ENCODE measurements at regions not wholly inside any gene's neighbourhood (a gene's known extent, or its start where the extent isn't known, plus 50 kb on each side); places are given as distances from the start of the nearest gene placed in this dataset.

DNA sequence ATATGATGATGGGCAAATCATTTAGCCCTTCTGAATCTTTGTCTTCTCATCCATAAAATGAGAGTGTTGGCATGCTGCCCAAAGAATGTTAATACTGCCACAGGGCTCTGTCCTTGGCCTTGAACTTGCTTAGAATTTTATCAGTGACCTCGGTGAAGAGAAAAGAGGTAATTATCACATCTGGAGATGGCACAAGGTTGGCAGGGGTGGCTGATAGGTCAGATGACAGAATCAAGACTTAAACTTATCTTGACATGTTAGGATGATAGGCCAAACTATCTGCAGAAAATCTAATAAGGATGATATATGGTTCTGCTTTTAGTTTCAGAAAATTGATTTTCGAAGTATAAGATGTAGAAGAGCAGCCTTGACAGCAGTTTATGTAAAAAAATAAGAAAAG, 599.1 kb upstream of the CLINT1 start:
- Histone ChIP-seq H3K4me3 (no peak overlapping the region), H3K36me3 (ENCODE audit: control insufficient read depth in 4 of 4, insufficient read depth in 4 of 4, low read length in 4 of 4) (no peaks in the 10 kb centered on the region), H3K4me1 (ENCODE audit: control insufficient read depth in 5 of 5, insufficient read depth in 5 of 5, low read length in 5 of 5) (peaks cover 0 to 7% (median 1%) of the 10 kb centered on the region in 5 donors), H3K9ac (ENCODE audit: insufficient read depth in 1 of 2, low read length in 2 of 2) (no peak overlapping the region), H3K27me3 (ENCODE audit: control insufficient read depth in 3 of 3, insufficient read depth in 3 of 3, low read length in 2 of 3) (no peaks in the 10 kb centered on the region), H3K27ac (ENCODE audit: low read depth in 1 of 2, low read length in 1 of 2) (no peak overlapping the region), H3K9me3 (ENCODE audit: control insufficient read depth in 4 of 4, insufficient read depth in 3 of 4, low read length in 3 of 4) (no peaks in the 10 kb centered on the region)
- DNase-seq (no peak), ATAC-seq (ENCODE audit: insufficient read depth, low FRiP score) (no peak)
- WGBS, 2 donors: 74 to 81% methylated on average over 2 of the region's 2 CpGs
- TF ChIP-seq, protein P1, sequence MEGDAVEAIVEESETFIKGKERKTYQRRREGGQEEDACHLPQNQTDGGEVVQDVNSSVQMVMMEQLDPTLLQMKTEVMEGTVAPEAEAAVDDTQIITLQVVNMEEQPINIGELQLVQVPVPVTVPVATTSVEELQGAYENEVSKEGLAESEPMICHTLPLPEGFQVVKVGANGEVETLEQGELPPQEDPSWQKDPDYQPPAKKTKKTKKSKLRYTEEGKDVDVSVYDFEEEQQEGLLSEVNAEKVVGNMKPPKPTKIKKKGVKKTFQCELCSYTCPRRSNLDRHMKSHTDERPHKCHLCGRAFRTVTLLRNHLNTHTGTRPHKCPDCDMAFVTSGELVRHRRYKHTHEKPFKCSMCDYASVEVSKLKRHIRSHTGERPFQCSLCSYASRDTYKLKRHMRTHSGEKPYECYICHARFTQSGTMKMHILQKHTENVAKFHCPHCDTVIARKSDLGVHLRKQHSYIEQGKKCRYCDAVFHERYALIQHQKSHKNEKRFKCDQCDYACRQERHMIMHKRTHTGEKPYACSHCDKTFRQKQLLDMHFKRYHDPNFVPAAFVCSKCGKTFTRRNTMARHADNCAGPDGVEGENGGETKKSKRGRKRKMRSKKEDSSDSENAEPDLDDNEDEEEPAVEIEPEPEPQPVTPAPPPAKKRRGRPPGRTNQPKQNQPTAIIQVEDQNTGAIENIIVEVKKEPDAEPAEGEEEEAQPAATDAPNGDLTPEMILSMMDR (IDR thresholded peaks at IDR 0.05; ENCODE audit: control extremely low read depth, extremely low read depth): no peak

DNA sequence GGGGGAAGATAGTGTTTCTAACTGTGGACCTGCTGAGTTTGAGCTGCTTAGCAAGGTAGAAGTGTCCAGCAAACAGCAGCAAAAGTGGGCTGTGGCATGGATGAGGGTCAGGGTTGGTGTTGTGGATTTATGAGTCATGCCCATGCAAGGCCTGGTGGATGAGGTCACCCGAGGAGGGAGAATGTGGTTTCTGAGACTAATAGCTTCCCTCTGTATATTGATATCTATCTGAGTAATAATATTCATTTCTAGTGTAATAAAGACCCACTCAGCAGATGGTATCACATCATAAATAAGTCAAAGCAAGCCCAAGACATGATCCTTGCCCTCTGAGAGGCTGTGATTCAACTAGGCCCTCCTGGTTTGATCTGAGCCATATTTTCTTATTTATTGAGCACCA, 597.8 kb upstream of the CLINT1 start:
- no peak overlapping the region for H3K4me3 ChIP-seq
- no peak for ATAC-seq (ENCODE audit: insufficient read depth, low FRiP score)
- H3K36me3 ChIP-seq (ENCODE audit: control insufficient read depth in 4 of 4, insufficient read depth in 4 of 4, low read length in 4 of 4): no peaks in the 10 kb centered on the region
- H3K9ac ChIP-seq (ENCODE audit: insufficient read depth in 1 of 2, low read length in 2 of 2): no peak overlapping the region
- H3K9me3 ChIP-seq (ENCODE audit: control insufficient read depth in 4 of 4, insufficient read depth in 3 of 4, low read length in 3 of 4): no peaks in the 10 kb centered on the region
- H3K27ac ChIP-seq (ENCODE audit: low read depth in 1 of 2, low read length in 1 of 2): no peak overlapping the region
- DNase-seq: no peak
- no peaks in the 10 kb centered on the region for H3K27me3 ChIP-seq (ENCODE audit: control insufficient read depth in 3 of 3, insufficient read depth in 3 of 3, low read length in 2 of 3)
- 36 to 67% methylated on average over 1 of the region's 1 CpG for WGBS, 2 donors
- TF ChIP-seq, protein P1 (IDR thresholded peaks at IDR 0.05; ENCODE audit: control extremely low read depth, extremely low read depth): no peak
- H3K4me1 ChIP-seq (ENCODE audit: control insufficient read depth in 5 of 5, insufficient read depth in 5 of 5, low read length in 5 of 5): peaks cover 0 to 7% (median 0%) of the 10 kb centered on the region in 5 donors

DNA sequence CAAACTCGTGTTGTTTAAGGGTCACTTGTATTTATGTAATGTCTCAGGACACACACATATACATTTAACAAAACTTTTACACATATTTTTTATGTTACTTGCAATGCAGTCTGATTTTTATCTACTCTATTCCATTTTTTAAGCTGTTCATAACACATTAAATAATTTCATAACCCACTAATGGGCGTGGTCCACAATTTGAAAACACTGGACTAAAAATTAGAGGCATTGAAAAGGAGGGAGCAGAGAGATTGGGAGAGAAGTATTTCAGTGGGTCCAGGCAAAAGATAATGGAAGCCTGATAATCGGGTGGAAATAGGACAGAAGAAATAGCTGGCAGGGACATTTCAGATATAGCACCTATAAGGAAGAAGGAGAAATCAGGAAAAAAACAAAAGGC, 597.3 kb upstream of the CLINT1 start:
- H3K4me3 ChIP-seq: no peak overlapping the region
- DNase-seq: no peak
- 86 to 90% methylated on average over 3 of the region's 3 CpGs for WGBS, 2 donors
- ATAC-seq (ENCODE audit: insufficient read depth, low FRiP score): no peak
- peaks cover 0 to 3% (median 0%) of the 10 kb centered on the region in 5 donors for H3K4me1 ChIP-seq (ENCODE audit: control insufficient read depth in 5 of 5, insufficient read depth in 5 of 5, low read length in 5 of 5)
- TF ChIP-seq, protein P1 (IDR thresholded peaks at IDR 0.05; ENCODE audit: control extremely low read depth, extremely low read depth): no peak
- H3K36me3 ChIP-seq (ENCODE audit: control insufficient read depth in 4 of 4, insufficient read depth in 4 of 4, low read length in 4 of 4): no peaks in the 10 kb centered on the region
- no peak overlapping the region for H3K27ac ChIP-seq (ENCODE audit: low read depth in 1 of 2, low read length in 1 of 2)
- H3K9me3 ChIP-seq (ENCODE audit: control insufficient read depth in 4 of 4, insufficient read depth in 3 of 4, low read length in 3 of 4): no peaks in the 10 kb centered on the region
- no peak overlapping the region for H3K9ac ChIP-seq (ENCODE audit: insufficient read depth in 1 of 2, low read length in 2 of 2)
- H3K27me3 ChIP-seq (ENCODE audit: control insufficient read depth in 3 of 3, insufficient read depth in 3 of 3, low read length in 2 of 3): no peaks in the 10 kb centered on the region

GRCh38 chr5:158451993-158452672, 593.2 kb upstream of the CLINT1 start:
- no peak for ATAC-seq (ENCODE audit: insufficient read depth, low FRiP score)
- H3K27me3 ChIP-seq (ENCODE audit: control insufficient read depth in 3 of 3, insufficient read depth in 3 of 3, low read length in 2 of 3): no peaks in the 10 kb centered on the region
- H3K9ac ChIP-seq (ENCODE audit: insufficient read depth in 1 of 2, low read length in 2 of 2): no peak overlapping the region
- H3K4me3 ChIP-seq: no peak overlapping the region
- no peak overlapping the region for H3K27ac ChIP-seq (ENCODE audit: low read depth in 1 of 2, low read length in 1 of 2)
- no peaks in the 10 kb centered on the region for H3K9me3 ChIP-seq (ENCODE audit: control insufficient read depth in 4 of 4, insufficient read depth in 3 of 4, low read length in 3 of 4)
- no peaks in the 10 kb centered on the region for H3K36me3 ChIP-seq (ENCODE audit: control insufficient read depth in 4 of 4, insufficient read depth in 4 of 4, low read length in 4 of 4)
- 83 to 86% methylated on average over 13 of the region's 13 CpGs for WGBS, 2 donors
- no peaks in the 10 kb centered on the region for H3K4me1 ChIP-seq (ENCODE audit: control insufficient read depth in 5 of 5, insufficient read depth in 5 of 5, low read length in 5 of 5)
- TF ChIP-seq, protein P1 (IDR thresholded peaks at IDR 0.05; ENCODE audit: control extremely low read depth, extremely low read depth): no peak
- no peak for DNase-seq

All from lung (tissue), 11 donors.